NCI-H2171 (cell line): ENCODE measurements at regions not wholly inside any gene's neighbourhood (a gene's known extent, or its start where the extent isn't known, plus 50 kb on each side); places are given as distances from the start of the nearest gene placed in this dataset.
"Not testable (repeated sequence)": the region's sequence is repeated elsewhere in the genome, so short reads cannot be mapped to it uniquely, and the experiment has no call there.

Experiments
- DNase-seq: peaks from one replicate; lab custom pipeline; 2025; lab: John Stamatoyannopoulos, UW

- DNase-seq = not testable (repeated sequence)
Observed at GRCh38 chr21:13810559-13810958, 201.0 kb downstream of the POTED start.

GRCh38 chr21:13806444-13806843 is 196.9 kb downstream of the POTED start:
- not testable (repeated sequence) for DNase-seq

GRCh38 chr21:13802757-13803156 is 193.2 kb downstream of the POTED start:
- not testable (repeated sequence) for DNase-seq
